ENCODE measurements at regions not wholly inside any gene's neighbourhood (a gene's known extent, or its start where the extent isn't known, plus 50 kb on each side); places are given as distances from the start of the nearest gene placed in this dataset.

- no peak for DNase-seq
These were observed 83.6 kb upstream of the TMEM72 start for GRCh38 chr10:44827431-44828006.

DNA sequence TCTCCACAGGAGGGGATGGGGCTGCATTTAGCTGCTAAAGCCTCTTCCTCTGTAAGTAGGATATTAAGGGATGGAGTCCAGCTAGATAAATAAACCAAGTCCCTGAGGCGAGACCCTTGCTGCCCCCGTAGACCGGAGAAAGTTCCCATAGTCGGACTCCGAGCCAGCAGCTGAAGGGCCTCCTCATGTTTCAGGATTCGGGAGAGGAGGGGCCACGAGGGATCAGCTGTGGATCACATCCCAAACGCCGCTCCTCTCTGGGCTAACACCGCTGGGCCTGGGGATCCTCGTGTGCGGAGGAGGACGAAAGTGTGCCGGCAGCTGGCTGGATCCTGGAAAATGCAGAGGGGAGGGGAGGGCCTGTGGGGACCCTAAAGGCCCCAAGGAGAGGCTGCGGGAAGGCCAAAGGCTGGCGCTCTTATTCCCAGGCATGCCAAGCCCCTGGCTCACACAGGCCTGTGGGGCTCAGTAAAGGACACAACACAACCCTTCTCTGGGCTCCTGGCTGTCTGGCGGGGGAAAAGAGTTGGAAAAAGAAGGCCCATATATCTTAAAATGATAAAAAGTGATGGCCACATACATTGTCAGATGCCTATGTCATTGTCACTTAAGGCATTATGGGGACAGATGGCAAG, 82.5 kb upstream of the TMEM72 start:
- no peak for DNase-seq

DNA sequence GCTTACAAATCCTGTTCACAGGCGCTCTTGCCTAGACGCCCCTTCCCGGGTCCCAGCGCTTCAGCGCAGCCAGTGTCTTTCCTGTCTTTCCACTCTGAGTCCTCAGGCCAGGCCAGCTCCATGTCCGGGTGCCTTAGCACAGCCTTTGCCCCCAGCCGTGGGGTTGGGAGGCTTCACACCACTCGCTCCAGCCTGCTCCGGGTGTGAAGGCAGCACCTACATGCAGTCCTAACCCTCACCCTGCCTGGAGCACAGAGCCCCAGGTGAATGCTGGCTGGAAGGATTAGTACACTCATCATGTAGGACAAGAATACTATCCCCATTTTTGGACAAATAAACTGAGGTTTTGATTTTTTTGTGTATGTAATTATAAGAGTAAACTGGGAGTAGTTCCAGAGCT, 81.7 kb upstream of the TMEM72 start:
- no peak for DNase-seq

DNA sequence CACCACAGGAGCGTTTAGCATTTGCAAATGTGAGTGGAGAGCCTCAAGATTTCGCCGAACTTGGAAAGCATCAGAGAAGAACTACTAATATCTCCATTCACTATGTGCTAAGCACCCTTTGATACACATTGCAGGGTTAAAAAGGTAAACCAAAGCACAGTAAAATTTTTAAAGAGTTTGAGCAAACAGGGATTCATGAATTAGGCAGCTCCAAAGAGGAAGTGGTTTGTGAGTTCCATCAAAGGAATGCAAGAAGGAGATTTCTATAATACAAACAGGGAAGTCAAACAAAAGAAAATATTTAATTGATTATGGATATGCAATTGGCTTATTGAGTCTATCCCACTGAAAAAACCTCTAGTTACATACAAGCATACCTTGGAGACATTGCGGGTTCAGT, 81.1 kb upstream of the TMEM72 start:
- DNase-seq: no peak

GRCh38 chr10:44831581-44831980, 79.6 kb upstream of the TMEM72 start:
- no peak for DNase-seq

- DNase-seq: no peak
These were observed 78.3 kb upstream of the TMEM72 start for GRCh38 chr10:44832595-44833390.

DNA sequence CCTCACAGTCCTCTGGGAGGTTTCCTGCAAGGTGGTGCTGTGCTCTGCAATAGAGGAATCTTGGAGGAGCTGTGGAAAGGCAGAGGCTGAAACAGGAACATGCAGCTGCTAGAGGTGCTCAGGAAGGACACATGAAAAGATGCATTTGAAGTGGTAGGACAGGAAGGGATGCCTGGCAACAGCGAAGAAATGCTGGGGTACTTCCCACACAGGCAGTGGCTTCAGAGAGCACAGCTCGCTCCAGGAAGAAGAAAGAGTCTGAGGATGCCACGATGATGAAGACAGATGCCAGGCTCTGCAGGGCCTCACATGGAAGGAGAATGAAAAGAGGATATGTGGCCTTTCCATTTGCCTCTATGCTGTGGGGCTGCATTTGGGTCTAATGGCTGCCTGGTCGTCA, 77.0 kb upstream of the TMEM72 start:
- DNase-seq: no peak

- DNase-seq: no peak
These were observed 75.8 kb upstream of the TMEM72 start for GRCh38 chr10:44835300-44835699.

GRCh38 chr10:44843484-44843883, 67.7 kb upstream of the TMEM72 start:
- no peak for DNase-seq

- DNase-seq: no peak
These were observed 65.6 kb upstream of the TMEM72 start for GRCh38 chr10:44845361-44846175.

- DNase-seq: no peak
These were observed 64.0 kb upstream of the TMEM72 start for GRCh38 chr10:44847110-44847509.

DNA sequence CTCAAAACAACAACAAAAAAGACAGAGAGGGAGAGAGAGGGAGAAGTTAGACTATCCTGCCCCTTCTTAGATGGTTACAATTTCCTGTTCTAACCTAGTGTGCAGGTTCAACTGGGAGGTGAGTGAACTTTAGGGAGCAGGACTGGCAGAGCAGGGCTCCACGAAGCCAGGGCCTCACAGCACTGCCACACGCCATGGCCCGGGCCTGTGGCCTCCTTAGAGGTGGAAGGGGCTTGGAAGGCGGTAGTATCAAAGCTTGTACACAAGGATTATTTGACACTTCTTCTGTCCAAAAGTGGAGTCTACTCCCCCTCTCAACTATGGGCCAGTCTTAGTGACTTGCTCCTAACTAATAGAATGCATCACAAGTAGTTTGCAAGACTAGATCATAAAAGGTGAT, 62.9 kb upstream of the TMEM72 start:
- DNase-seq: no peak

DNA sequence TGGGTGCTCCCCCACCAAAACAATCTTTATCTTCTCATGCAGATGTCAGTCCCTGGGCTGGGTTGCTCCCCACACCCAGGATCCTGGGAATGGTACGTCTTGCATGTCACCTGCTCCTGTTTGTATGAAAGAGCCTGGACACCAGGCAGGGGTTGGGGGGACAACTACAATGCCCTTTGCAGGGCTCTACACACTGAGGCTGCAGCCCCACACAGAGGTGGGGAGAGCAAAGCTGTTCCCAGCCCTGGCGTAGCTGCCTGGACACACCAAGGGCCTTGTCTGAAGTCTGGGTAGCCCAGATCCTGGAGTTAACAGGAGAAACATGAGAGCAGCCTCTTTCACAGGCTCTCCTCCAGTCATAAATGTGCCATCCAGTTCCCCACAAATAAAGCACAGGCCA, 61.2 kb upstream of the TMEM72 start:
- DNase-seq: no peak

DNA sequence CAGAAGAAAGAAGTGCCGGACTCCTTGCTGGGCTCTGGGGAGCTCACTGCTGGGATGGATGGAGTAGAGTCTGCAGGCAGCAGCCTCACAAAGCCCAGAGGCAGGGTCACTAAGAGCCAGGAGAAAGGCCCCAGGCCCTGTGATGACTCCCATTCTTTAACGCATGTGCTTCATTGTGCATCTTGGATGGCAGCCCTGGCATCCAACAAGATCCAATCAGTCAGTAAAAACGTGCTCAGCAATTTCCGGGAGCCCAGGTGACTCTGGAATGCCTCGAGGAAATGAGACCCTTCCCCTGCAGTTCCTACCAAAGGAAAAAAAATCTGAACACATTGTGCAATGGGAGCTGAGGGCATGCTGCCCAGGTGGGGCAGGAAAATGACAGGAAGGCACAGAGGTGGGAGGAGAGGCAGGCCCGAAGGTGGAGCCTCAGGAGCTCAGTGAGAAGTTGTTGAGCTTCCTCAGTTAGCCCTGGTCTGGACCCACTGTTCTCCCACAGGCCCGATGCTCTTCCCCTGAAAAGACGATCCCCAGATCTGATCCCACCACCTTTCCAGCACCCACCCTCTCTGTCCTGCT, 60.7 kb upstream of the TMEM72 start:
- no peak for DNase-seq

DNA sequence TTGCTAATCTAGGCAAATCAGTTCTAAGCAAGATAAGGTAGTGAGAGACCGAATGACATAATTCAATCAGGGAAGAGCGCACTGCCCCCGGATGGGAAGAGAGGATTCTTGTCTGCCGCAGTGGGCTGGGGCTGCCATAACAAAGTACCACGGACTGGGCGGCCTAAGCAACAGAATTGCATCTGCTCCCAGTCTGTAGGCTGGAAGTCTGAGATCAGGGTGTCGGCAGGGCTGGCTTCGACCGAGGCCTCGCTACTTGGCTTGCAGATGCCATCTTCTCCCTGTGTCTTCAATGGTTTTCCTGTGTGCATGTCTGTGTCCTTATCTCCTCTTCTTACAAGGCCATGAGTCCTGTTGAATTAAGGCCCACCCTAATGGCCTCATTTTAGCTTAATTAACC, 59.7 kb upstream of the TMEM72 start:
- DNase-seq: no peak

- DNase-seq: no peak
These were observed 59.3 kb upstream of the TMEM72 start for GRCh38 chr10:44851881-44852280.

GRCh38 chr10:44853148-44853734, 57.9 kb upstream of the TMEM72 start:
- no peak for DNase-seq

GRCh38 chr10:44853796-44854195, 57.3 kb upstream of the TMEM72 start:
- DNase-seq: no peak

GRCh38 chr10:44854693-44855350, 56.3 kb upstream of the TMEM72 start:
- no peak for DNase-seq

DNA sequence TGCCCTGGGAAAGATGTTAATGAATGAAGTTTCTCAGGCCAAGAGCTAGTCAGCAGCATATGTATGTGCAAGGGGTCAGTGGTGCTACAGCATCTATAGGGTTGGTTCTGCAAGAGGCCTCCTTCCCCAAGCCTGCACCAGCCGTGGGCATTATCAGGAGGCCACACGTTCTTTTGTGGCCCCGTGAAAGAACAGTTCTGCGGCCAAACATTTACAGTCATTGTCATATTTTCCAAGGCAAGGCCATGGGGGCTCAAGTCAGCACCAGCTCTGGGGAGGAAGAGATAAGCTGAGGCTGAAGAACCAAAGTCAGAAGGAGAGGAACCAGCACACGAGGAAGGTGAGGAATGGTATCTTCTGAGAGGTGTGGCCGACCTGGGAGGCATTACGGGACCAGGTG, 54.4 kb upstream of the TMEM72 start:
- DNase-seq: no peak

GRCh38 chr10:44857363-44858016, 53.6 kb upstream of the TMEM72 start:
- peak; percentile 56 to 58 for DNase-seq

DNA sequence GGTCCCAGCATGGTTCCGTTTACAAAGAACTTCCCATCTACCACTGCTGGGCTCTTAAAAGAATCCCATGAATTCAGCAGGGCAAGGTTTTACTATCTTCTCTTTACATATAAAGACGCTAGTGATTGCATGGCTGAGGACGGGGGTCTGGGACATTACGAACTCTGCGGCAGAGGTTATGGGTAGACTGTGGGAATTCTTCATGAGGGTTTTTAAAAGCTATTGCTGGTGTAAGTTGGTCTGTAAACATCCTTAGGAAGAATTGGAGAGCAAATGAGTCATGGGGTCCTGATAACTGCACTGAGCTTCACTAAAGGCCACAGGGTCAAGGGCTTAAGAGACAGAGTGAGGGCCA, 53.1 kb upstream of the TMEM72 start:
- no peak for DNase-seq

All from stimulated activated CD4-positive, alpha-beta T cell treated with anti-CD3 and anti-CD28 coated beads, Interleukin-2, amount 100 ng/mL, for 48 hours (primary cell).